HG03354 (cell line): ENCODE measurements at regions not wholly inside any gene's neighbourhood (a gene's known extent, or its start where the extent isn't known, plus 50 kb on each side); places are given as distances from the start of the nearest gene placed in this dataset.
"Not testable (repeated sequence)": the region's sequence is repeated elsewhere in the genome, so short reads cannot be mapped to it uniquely, and the experiment has no call there.

ENCODE experiments used
- ATAC-seq: cut with Tn5 transposase; IDR thresholded peaks from one replicate; pipeline ENCODE4 v1.9.1; 2021; ENCODE audit warnings: mild to moderate bottlenecking; ENCODE audit not compliant: unreplicated experiment, poor library complexity, severe bottlenecking

GRCh38 chr11:93032580-93032979, 63.1 kb downstream of the MTNR1B start:
- no peak for ATAC-seq

- ATAC-seq, result no peak
These were observed 63.6 kb downstream of the MTNR1B start for GRCh38 chr11:93033093-93033492.

- no peak for ATAC-seq
These were observed 64.7 kb downstream of the MTNR1B start for GRCh38 chr11:93034031-93034722.

GRCh38 chr11:93034723-93035039, 65.2 kb downstream of the MTNR1B start:
- no peak for ATAC-seq

- ATAC-seq, result no peak
These were observed 69.1 kb downstream of the MTNR1B start for GRCh38 chr11:93038521-93038920.

- ATAC-seq, result no peak
These were observed 70.2 kb downstream of the MTNR1B start for GRCh38 chr11:93039531-93040240.

- no peak for ATAC-seq
These were observed 72.2 kb downstream of the MTNR1B start for GRCh38 chr11:93041682-93042081.

- not testable (repeated sequence) for ATAC-seq
These were observed 73.7 kb downstream of the MTNR1B start for GRCh38 chr11:93043186-93043585.

- no peak for ATAC-seq
These were observed 80.3 kb downstream of the MTNR1B start for GRCh38 chr11:93049740-93050139.

GRCh38 chr11:93051186-93051585, 81.7 kb downstream of the MTNR1B start:
- ATAC-seq, result no peak

GRCh38 chr11:93053864-93054263, 84.4 kb downstream of the MTNR1B start:
- no peak for ATAC-seq

GRCh38 chr11:93054279-93054678, 84.8 kb downstream of the MTNR1B start:
- ATAC-seq, result no peak

- no peak for ATAC-seq
These were observed 85.4 kb downstream of the MTNR1B start for GRCh38 chr11:93054881-93055280.

GRCh38 chr11:93059117-93059957, 89.9 kb downstream of the MTNR1B start:
- ATAC-seq, result no peak

- ATAC-seq, result no peak
These were observed 93.6 kb downstream of the MTNR1B start for GRCh38 chr11:93063086-93063485.

GRCh38 chr11:93065074-93065674, 95.7 kb downstream of the MTNR1B start:
- not testable (repeated sequence) for ATAC-seq

- ATAC-seq, result no peak
These were observed 98.5 kb downstream of the MTNR1B start for GRCh38 chr11:93067881-93068390.

GRCh38 chr11:93072229-93072914, 102.9 kb downstream of the MTNR1B start:
- no peak for ATAC-seq

GRCh38 chr11:93073026-93073425, 103.6 kb downstream of the MTNR1B start:
- ATAC-seq, result no peak
